Loucy (cell line): ENCODE measurements at regions not wholly inside any gene's neighbourhood (a gene's known extent, or its start where the extent isn't known, plus 50 kb on each side); places are given as distances from the start of the nearest gene placed in this dataset.

Source experiments
- H2AFZ ChIP-seq: fragments of 200-600 bp; sonication (generic); 2 replicates; pipeline ENCODE4 v1.6.0; 2016; ENCODE audit warnings: antibody characterized with exemption, mild to moderate bottlenecking, low read length, moderate library complexity
- H3F3A ChIP-seq: fragments of 200-600 bp; 2 replicates; pipeline ENCODE4 v1.6.0; 2016; ENCODE audit warnings: antibody characterized with exemption, low read depth, mild to moderate bottlenecking
- H3K27me3 ChIP-seq: fragments of 200-600 bp; sonication (generic); 2 replicates; pipeline ENCODE4 v1.6.1; 2014; ENCODE audit warnings: low read length, mild to moderate bottlenecking; ENCODE audit not compliant: insufficient read depth, poor library complexity, severe bottlenecking
- H3K36me3 ChIP-seq: fragments of 200-600 bp; sonication (generic); 2 replicates; pipeline ENCODE4 v1.6.1; 2016; ENCODE audit warnings: low read length; ENCODE audit not compliant: insufficient read depth
- H3K4me1 ChIP-seq: fragments of 200-600 bp; sonication (generic); 2 replicates; pipeline ENCODE4 v1.5.1; 2014; ENCODE audit warnings: low read length, mild to moderate bottlenecking; ENCODE audit not compliant: insufficient read depth, poor library complexity, severe bottlenecking
- H3K4me2 ChIP-seq: fragments of 200-600 bp; sonication (generic); 2 replicates; pipeline ENCODE4 v1.6.0; 2014; ENCODE audit warnings: antibody characterized with exemption, low read length, low read depth, mild to moderate bottlenecking; ENCODE audit not compliant: poor library complexity, severe bottlenecking
- H3K4me3 ChIP-seq: fragments of 200-600 bp; sonication (generic); 2 replicates; pipeline ENCODE4 v1.5.1; 2014; ENCODE audit warnings: low read length, mild to moderate bottlenecking, mixed read lengths; ENCODE audit not compliant: poor library complexity, severe bottlenecking
- H3K79me2 ChIP-seq: fragments of 200-600 bp; sonication (generic); 2 replicates; pipeline ENCODE4 v1.6.1; 2014; ENCODE audit warnings: low read length; ENCODE audit not compliant: insufficient read depth
- H3K9ac ChIP-seq: fragments of 200-600 bp; sonication (generic); 2 replicates; pipeline ENCODE4 v1.6.0; 2014; ENCODE audit warnings: mild to moderate bottlenecking, low read depth, low read length, moderate library complexity; ENCODE audit not compliant: poor library complexity, severe bottlenecking
- H3K9me2 ChIP-seq: fragments of 200-600 bp; sonication (generic); replicated peaks from 2 replicates; pipeline ENCODE4 v1.6.1; 2016; ENCODE audit warnings: low read depth, low read length, mixed read lengths
- H3K9me3 ChIP-seq: fragments of 200-600 bp; sonication (generic); 2 replicates; pipeline ENCODE4 v1.6.1; 2014; ENCODE audit warnings: mild to moderate bottlenecking, antibody characterized with exemption, low read length, low read depth; ENCODE audit not compliant: insufficient read depth
- H4K20me1 ChIP-seq: fragments of 200-600 bp; sonication (generic); 2 replicates; pipeline ENCODE4 v1.6.0; 2014; ENCODE audit warnings: antibody characterized with exemption, low read length, mild to moderate bottlenecking; ENCODE audit not compliant: insufficient read depth, poor library complexity, severe bottlenecking
- EZH2phosphoT487 ChIP-seq: fragments of 200-600 bp; IDR thresholded peaks from 2 replicates; pipeline ENCODE4 v1.6.1; 2018; ENCODE audit warnings: antibody characterized with exemption, mild to moderate bottlenecking, moderate library complexity, borderline replicate concordance
- TF ChIP-seq, protein P1 (sequence below): fragments of 200-600 bp; sonication (generic); conservative IDR thresholded peaks from 2 replicates; pipeline ENCODE4 v1.5.1; 2014; ENCODE audit warnings: mild to moderate bottlenecking, antibody characterized with exemption, low read length

- no peak overlapping the region for H3K9ac ChIP-seq
- no peak for TF ChIP-seq EZH2phosphoT487
- TF ChIP-seq, protein P1, sequence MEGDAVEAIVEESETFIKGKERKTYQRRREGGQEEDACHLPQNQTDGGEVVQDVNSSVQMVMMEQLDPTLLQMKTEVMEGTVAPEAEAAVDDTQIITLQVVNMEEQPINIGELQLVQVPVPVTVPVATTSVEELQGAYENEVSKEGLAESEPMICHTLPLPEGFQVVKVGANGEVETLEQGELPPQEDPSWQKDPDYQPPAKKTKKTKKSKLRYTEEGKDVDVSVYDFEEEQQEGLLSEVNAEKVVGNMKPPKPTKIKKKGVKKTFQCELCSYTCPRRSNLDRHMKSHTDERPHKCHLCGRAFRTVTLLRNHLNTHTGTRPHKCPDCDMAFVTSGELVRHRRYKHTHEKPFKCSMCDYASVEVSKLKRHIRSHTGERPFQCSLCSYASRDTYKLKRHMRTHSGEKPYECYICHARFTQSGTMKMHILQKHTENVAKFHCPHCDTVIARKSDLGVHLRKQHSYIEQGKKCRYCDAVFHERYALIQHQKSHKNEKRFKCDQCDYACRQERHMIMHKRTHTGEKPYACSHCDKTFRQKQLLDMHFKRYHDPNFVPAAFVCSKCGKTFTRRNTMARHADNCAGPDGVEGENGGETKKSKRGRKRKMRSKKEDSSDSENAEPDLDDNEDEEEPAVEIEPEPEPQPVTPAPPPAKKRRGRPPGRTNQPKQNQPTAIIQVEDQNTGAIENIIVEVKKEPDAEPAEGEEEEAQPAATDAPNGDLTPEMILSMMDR, result no peak
These were observed 83.2 kb downstream of the DIRAS2 start for GRCh38 chr9:90559075-90560073.

More at GRCh38 chr9:90559075-90560073, 83.2 kb downstream of the DIRAS2 start:
- Histone ChIP-seq H3K27me3 (no peaks in the 10 kb centered on the region), H3K36me3 (no peaks in the 10 kb centered on the region), H3K4me3 (no peak overlapping the region), H4K20me1 (no peaks in the 10 kb centered on the region), H3F3A (no peaks in the 10 kb centered on the region), H3K4me1 (no peaks in the 10 kb centered on the region), H3K4me2 (no peak overlapping the region), H3K9me3 (no peaks in the 10 kb centered on the region), H3K9me2 (no peaks in the 10 kb centered on the region), H3K79me2 (no peaks in the 10 kb centered on the region), H2AFZ (no peak overlapping the region)
